ENCODE measurements at regions not wholly inside any gene's neighbourhood (a gene's known extent, or its start where the extent isn't known, plus 50 kb on each side); places are given as distances from the start of the nearest gene placed in this dataset.

DNA sequence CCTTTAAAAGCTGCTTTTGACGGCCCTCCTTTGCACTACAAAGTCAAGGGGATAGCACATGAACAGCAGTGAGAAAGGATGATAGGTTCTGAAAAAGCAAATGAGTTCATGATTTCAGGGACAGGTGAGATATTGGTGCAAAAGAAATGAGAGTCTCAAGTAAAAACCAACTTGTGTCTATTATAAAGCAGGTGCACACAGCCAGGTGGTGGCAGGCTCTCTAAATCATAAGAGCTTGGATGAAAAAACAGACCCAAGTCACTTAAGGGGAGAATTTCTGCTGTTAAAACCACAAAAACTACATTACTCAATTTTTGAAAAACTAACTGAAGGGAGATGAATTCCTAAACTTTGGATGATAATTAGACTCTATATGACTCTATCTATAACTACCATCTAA is 201.5 kb downstream of the SP3 start:
- TF ChIP-seq SP1 (CRISPR knock-in tag; conservative IDR thresholded peaks at IDR 0.05) (no peak), ETV6 (CRISPR knock-in tag; IDR thresholded peaks at IDR 0.05) (no peak), ZNF121 (CRISPR knock-in tag; IDR thresholded peaks at IDR 0.05) (no peak), CREB1 (CRISPR knock-in tag; IDR thresholded peaks at IDR 0.05) (no peak), ZNF423 (CRISPR knock-in tag; IDR thresholded peaks at IDR 0.05) (no peak), ZBTB21 (CRISPR knock-in tag; IDR thresholded peaks at IDR 0.05; ENCODE audit: borderline replicate concordance) (no peak), SMAD3 (CRISPR knock-in tag; IDR thresholded peaks at IDR 0.05; ENCODE audit: borderline replicate concordance) (no peak), TEAD4 (CRISPR knock-in tag; IDR thresholded peaks at IDR 0.05) (no peak), RELA (CRISPR knock-in tag; IDR thresholded peaks at IDR 0.05; ENCODE audit: borderline replicate concordance) (no peak)
- TF ChIP-seq, protein P1, sequence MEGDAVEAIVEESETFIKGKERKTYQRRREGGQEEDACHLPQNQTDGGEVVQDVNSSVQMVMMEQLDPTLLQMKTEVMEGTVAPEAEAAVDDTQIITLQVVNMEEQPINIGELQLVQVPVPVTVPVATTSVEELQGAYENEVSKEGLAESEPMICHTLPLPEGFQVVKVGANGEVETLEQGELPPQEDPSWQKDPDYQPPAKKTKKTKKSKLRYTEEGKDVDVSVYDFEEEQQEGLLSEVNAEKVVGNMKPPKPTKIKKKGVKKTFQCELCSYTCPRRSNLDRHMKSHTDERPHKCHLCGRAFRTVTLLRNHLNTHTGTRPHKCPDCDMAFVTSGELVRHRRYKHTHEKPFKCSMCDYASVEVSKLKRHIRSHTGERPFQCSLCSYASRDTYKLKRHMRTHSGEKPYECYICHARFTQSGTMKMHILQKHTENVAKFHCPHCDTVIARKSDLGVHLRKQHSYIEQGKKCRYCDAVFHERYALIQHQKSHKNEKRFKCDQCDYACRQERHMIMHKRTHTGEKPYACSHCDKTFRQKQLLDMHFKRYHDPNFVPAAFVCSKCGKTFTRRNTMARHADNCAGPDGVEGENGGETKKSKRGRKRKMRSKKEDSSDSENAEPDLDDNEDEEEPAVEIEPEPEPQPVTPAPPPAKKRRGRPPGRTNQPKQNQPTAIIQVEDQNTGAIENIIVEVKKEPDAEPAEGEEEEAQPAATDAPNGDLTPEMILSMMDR (IDR thresholded peaks at IDR 0.05): no peak
- TF ChIP-seq, protein P2, sequence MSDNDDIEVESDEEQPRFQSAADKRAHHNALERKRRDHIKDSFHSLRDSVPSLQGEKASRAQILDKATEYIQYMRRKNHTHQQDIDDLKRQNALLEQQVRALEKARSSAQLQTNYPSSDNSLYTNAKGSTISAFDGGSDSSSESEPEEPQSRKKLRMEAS (CRISPR knock-in tag; IDR thresholded peaks at IDR 0.05): no peak

All from WTC11 (cell line).